GM12892 (cell line): ENCODE measurements at regions not wholly inside any gene's neighbourhood (a gene's known extent, or its start where the extent isn't known, plus 50 kb on each side); places are given as distances from the start of the nearest gene placed in this dataset.
"Not testable (repeated sequence)": the region's sequence is repeated elsewhere in the genome, so short reads cannot be mapped to it uniquely, and the experiment has no call there.

Experiments
- DNase-seq: peaks from one replicate; pipeline ENCODE4 v3.0.0; 2011; ENCODE audit not compliant: insufficient read length
- FAIRE-seq: peaks from 2 replicates; lab custom pipeline; 2011; peaks lifted over from hg19 to GRCh38; lab: Jason Lieb, UNC
- POLR2A ChIP-seq: IDR thresholded peaks from 2 replicates; pipeline ENCODE4 v1.6.1; 2011; ENCODE audit warnings: low read depth, low read length, control low read depth
- POLR2AphosphoS5 ChIP-seq: IDR thresholded peaks from 2 replicates; pipeline ENCODE4 v1.6.1; 2011; ENCODE audit warnings: low read depth, low read length, control low read depth
- TAF1 ChIP-seq: IDR thresholded peaks from 2 replicates; pipeline ENCODE4 v1.6.1; 2011; ENCODE audit warnings: low read depth, mild to moderate bottlenecking, control low read depth, low read length, borderline replicate concordance

DNA sequence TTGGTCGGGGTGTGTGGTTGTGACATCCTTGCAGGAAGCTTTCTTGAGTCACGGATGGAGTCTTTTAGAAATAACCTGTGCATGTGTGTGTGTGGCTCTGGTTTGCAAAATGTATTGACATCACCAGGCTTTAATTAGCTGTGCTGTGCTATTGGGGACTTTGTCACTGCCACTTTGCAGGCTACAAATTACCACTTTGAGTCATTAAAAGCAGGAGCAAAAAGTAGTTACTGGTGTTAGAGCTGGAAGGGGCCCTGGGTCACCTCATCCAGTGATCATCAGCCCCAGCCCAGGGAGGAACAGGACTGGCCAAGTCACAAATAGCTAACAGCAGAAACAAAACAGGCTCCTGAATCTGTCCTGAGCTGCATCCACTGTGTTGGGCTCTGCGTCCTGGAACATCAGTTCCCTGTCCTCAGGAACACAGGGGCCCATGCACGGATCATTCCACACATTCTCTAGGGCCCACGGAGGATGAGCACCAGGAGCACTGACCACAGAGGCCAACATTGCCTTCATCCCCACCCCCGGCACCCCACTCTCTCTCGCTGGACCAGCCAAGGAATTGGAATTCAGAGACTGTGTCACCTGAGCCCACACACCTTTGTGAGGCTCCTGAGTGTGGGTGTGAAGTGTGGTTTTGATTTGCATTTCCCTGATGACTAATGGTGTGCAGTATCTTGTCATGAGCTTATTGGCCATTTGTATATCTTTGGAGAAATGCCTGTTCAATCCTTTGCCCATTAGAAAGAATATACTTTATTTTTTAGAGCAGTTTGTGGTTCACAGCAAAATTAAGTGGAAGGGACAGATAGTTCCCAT is 280.1 kb upstream of the C1orf174 start:
- FAIRE-seq (no peak), DNase-seq (no peak)

GRCh38 chr1:4186486-4186885 is 286.4 kb upstream of the C1orf174 start:
- FAIRE-seq, DNase-seq: not testable (repeated sequence)

More for the DNA sequence above, 280.1 kb upstream of the C1orf174 start:
- no peak for TF ChIP-seq POLR2A
- no peak for TF ChIP-seq POLR2AphosphoS5
- TF ChIP-seq TAF1: no peak

GRCh38 chr1:4203501-4203900 is 303.4 kb upstream of the C1orf174 start:
- DNase-seq (no peak), FAIRE-seq (no peak)
- TF ChIP-seq TAF1: no peak
- no peak for TF ChIP-seq POLR2A
- no peak for TF ChIP-seq POLR2AphosphoS5

GRCh38 chr1:4207183-4207582 is 307.1 kb upstream of the C1orf174 start:
- no peak for TF ChIP-seq POLR2AphosphoS5
- no peak for TF ChIP-seq POLR2A
- TF ChIP-seq TAF1: no peak
- DNase-seq: no peak
- FAIRE-seq: no peak

DNA sequence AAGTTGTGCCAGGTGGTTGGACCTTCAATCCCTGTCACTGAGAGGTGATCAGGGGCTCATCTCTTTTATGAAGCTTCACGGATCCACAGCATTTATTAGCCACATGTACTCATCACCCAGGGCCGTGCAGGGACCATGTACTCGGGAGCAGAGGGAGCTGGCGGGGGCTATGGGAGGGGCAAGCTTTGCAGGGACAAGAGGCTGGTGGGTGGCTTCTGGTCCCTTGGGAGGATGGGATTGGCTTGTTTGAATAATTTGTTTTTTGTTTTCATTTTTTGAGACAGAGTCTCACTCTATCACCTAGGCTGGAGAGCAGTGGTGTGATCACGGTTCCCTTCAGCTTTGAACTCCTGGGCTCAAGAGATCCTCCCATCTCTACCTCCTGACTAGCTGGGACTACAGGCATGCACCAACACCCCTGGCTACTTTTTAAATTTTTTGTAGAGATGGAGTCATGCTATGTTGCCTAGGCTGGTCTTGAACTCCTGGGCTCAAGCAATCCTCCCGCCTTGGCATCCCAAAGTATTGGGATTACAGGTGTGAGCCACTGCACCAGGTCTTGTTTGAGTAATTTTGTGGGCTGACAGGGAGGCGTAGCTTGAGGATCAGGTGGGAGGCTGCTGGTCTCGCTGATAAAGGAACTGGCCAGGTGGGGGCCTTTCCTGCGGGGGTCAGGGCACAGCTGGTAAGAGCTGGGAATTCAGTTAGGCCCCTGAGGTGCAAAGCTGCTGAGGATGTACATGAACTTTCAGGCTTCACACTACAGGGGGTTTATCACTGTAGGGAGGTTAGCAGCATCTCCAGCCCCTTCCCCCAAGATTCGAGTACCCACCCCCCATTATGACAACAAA is 308.0 kb upstream of the C1orf174 start:
- TF ChIP-seq POLR2AphosphoS5 (no peak), TAF1 (no peak), POLR2A (no peak)
- DNase-seq (no peak), FAIRE-seq (no peak)

GRCh38 chr1:4210043-4210442 is 310.0 kb upstream of the C1orf174 start:
- TF ChIP-seq POLR2A (no peak), POLR2AphosphoS5 (no peak), TAF1 (no peak)
- FAIRE-seq (no peak), DNase-seq (no peak)

- DNase-seq (no peak), FAIRE-seq (no peak)
- TF ChIP-seq POLR2A (no peak), POLR2AphosphoS5 (no peak), TAF1 (no peak)
Observed at GRCh38 chr1:4212796-4213195, 312.7 kb upstream of the C1orf174 start.

DNA sequence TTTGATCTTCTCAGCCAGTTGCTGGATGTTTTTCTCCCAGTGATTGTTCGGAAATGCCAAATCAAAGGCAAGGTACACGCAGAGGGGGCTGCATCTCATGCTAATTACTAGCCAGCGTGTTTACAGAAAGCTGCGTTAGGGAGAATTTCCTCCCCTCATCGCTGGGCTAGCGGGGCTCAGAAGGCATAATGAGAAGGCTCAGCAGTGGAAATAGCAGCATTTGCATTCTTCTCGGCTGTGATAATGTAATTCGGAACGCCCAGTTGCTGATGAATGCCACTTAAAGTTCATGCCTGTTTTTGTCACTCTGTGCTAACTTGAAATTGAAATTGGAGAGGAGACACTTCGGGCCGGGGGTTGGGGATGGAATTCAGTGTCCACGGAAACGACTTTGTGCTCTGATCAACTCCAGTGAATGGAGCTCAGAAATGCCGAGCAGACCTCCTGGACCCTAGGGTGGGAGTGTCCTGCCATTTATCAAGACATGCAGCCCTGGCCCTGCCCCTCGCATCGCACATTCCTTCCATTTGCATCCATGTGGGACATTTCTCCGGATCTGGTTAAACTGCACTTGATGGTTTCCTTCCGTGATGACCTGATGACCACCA is 313.4 kb upstream of the C1orf174 start:
- FAIRE-seq: no peak
- TF ChIP-seq POLR2A (no peak), POLR2AphosphoS5 (no peak), TAF1 (no peak)
- DNase-seq: no peak

- FAIRE-seq (no peak), DNase-seq (no peak)
- TF ChIP-seq POLR2AphosphoS5 (no peak), POLR2A (no peak)
Observed at GRCh38 chr1:4214826-4215225, 314.8 kb upstream of the C1orf174 start.

DNA sequence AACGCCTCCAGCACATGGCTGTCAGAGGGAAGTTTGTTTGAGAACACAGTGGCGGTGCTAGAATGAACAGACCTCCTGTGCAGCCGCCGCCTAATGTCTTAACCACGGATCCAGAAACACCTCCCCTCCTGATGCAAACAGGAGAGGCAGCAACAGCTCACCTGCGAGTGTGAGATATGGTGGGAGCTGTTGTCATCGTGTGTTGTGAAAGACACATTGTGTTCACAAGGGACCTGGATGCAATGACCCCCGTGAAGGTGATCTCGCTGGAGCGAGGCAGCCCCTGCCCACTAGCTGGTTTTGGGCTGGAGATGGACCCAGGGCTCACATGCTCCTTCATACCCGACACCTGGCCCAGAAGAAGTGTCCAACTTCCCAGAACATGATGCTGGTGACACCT is 315.3 kb upstream of the C1orf174 start:
- FAIRE-seq (no peak), DNase-seq (no peak)
- no peak for TF ChIP-seq POLR2A
- no peak for TF ChIP-seq TAF1
- TF ChIP-seq POLR2AphosphoS5: no peak

DNA sequence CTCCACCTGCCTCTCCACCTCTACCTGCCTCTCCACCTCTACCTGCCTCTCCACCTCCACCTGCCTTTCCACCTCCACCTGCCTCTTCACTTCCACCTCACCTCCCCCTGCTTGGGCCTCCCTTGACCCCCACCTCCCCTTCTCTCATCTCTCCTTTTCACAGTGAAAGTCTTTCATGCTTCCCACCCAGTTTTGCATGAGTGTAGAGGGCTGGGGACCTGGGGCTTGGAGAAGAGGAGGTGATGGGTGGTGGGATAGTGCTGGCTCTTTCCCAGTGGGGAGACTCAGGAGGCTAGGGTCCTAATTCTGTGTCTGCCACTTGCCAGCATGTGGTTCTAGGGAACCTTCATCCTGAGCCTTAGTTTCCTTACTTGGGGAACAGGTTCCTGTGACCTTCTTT is 316.2 kb upstream of the C1orf174 start:
- TF ChIP-seq POLR2AphosphoS5 (no peak), POLR2A (no peak), TAF1 (no peak)
- DNase-seq: no peak
- no peak for FAIRE-seq
